Thyroid gland (tissue), 4 donors: ENCODE measurements at regions not wholly inside any gene's neighbourhood (a gene's known extent, or its start where the extent isn't known, plus 50 kb on each side); places are given as distances from the start of the nearest gene placed in this dataset.

Source experiments
- DNase-seq, 2 donors: peaks; one replicate each; pipeline ENCODE4 v3.0.0-alpha.2; 2019
- H3K27ac ChIP-seq, 3 donors: fragments of 200-600 bp; sonication (generic); 1 replicate in 2 of 3; 2 replicates in 1 of 3; pipeline ENCODE4 v1.5.1; 2016 to 2019; ENCODE audit warnings: mild to moderate bottlenecking in 1 of 3, moderate library complexity in 1 of 3
- H3K27me3 ChIP-seq: fragments of 200-600 bp; sonication (generic); one replicate; pipeline ENCODE4 v1.5.1; 2019
- H3K36me3 ChIP-seq, 2 donors: fragments of 200-600 bp; sonication (generic); one replicate each; pipeline ENCODE4 v1.5.1; 2016 to 2019
- H3K4me1 ChIP-seq, 2 donors: fragments of 200-600 bp; sonication (generic); one replicate each; pipeline ENCODE4 v1.5.1; 2017 to 2019
- H3K4me3 ChIP-seq, 3 donors: fragments of 200-600 bp; sonication (generic); replicated peaks in 1 of 3; 1 replicate in 2 of 3; 2 replicates in 1 of 3; pipeline ENCODE4 v1.5.1; 2016; ENCODE audit warnings: mild to moderate bottlenecking in 1 of 3
- H3K9me3 ChIP-seq: fragments of 200-600 bp; sonication (generic); one replicate; pipeline ENCODE4 v1.5.1; 2017
- POLR2A ChIP-seq, 2 donors: fragments of 450-650 bp; IDR thresholded peaks; one replicate each; pipeline ENCODE4 v1.6.1; 2017; ENCODE audit warnings: antibody characterized with exemption in 2 of 2, mild to moderate bottlenecking in 2 of 2, moderate library complexity in 1 of 2
- WGBS, 2 donors: methylation state at CpG; one replicate each; pipeline ENCODE4 v1.1.5; 2017; 5-methylcytosine and 5-hydroxymethylcytosine counted together
- intact Hi-C: fragments of 100-400 bp; cut with DNase I; formaldehyde crosslinking; loops from one replicate; pipeline ENCODE4 v1.15.1; 2023
- TF ChIP-seq, protein P1 (sequence below), 6 experiments: fragments of 200-600 bp in 3 of 6; fragments of 450-650 bp in 3 of 6; sonication (generic) in 3 of 6; IDR thresholded peaks; one replicate each; pipeline ENCODE4 v1.5.1; 2016 to 2019; ENCODE audit warnings: antibody characterized with exemption in 6 of 6, mild to moderate bottlenecking in 2 of 6, inconsistent platforms in 1 of 6, moderate library complexity in 1 of 6

DNA sequence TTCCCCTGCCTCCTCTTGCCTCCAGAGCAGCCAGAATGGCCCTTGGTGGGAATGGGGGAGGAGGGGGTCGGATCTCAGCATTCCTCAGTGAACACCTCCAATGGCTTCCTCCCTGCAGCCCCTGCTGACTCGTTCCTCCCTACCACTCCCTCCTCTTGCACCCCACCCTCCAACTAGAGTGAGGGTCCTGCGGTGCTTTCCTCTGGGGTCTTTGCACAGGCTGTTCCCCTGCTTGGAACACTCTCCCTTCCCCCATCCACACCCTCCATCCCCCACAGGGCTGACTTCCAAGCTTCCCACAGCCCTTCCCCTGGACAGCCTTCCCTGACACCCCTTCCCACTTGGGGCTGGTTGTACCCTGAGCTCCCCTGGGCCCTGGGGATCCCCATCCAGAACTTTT, 70.4 kb upstream of the NEK6 start:
- Histone ChIP-seq H3K36me3 (no peaks in the 10 kb centered on the region), H3K27ac (no peak overlapping the region), H3K27me3 (no peaks in the 10 kb centered on the region), H3K4me1 (no peaks in the 10 kb centered on the region), H3K4me3 (no peak overlapping the region), H3K9me3 (no peaks in the 10 kb centered on the region)
- no peak for TF ChIP-seq POLR2A (IDR thresholded peaks at IDR 0.05)
- TF ChIP-seq, protein P1, sequence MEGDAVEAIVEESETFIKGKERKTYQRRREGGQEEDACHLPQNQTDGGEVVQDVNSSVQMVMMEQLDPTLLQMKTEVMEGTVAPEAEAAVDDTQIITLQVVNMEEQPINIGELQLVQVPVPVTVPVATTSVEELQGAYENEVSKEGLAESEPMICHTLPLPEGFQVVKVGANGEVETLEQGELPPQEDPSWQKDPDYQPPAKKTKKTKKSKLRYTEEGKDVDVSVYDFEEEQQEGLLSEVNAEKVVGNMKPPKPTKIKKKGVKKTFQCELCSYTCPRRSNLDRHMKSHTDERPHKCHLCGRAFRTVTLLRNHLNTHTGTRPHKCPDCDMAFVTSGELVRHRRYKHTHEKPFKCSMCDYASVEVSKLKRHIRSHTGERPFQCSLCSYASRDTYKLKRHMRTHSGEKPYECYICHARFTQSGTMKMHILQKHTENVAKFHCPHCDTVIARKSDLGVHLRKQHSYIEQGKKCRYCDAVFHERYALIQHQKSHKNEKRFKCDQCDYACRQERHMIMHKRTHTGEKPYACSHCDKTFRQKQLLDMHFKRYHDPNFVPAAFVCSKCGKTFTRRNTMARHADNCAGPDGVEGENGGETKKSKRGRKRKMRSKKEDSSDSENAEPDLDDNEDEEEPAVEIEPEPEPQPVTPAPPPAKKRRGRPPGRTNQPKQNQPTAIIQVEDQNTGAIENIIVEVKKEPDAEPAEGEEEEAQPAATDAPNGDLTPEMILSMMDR (IDR thresholded peaks at IDR 0.05) = no peak
- WGBS, 2 donors = 57 to 62% methylated on average over 3 of the region's 3 CpGs
- no peak for DNase-seq
- intact Hi-C loops = no loop called here

DNA sequence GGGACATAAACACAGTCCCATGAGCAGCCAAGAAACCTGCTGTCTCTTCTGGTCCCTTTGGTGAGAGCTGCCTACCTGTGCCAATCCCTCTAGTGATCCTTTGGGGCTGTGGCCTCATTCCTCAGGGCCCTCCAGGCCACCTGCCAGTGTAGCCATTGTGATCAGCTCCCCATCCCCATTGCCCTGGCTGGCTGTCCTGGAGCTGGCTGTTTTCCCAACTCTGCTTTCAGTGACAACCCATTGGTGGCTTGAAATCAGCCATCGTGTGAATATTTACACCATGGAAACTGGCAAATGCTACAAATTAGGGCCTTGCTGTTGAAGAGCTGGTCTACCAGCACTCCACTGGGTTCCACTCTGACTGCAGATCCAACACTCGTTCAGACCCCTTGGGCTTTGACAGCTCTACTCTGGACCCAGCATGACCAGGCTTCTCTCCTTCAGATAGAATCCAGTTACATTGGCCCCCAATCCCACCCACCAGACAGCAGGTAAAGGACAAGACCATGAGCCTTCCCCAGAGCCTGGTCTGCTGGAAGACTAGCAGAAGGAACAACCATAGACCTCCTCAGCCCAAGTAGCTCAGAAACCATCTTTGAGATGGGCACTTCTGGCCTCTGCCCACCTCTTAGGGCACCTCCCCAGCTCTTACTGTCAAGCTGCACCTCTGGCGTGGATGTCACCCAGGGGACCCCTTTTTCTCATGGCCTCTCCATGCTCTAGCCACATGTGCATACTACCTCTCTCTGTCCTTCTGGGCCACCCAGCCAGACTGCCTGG, 69.2 kb upstream of the NEK6 start:
- Histone ChIP-seq H3K4me1 (no peaks in the 10 kb centered on the region), H3K27me3 (no peaks in the 10 kb centered on the region), H3K27ac (no peak overlapping the region), H3K36me3 (no peaks in the 10 kb centered on the region), H3K9me3 (no peaks in the 10 kb centered on the region), H3K4me3 (no peak overlapping the region)
- intact Hi-C loops = no loop called here
- DNase-seq = no peak
- no peak for TF ChIP-seq POLR2A (IDR thresholded peaks at IDR 0.05)
- TF ChIP-seq, protein P1 (IDR thresholded peaks at IDR 0.05) = no peak
- 91 to 94% methylated on average over 3 of the region's 3 CpGs for WGBS, 2 donors

DNA sequence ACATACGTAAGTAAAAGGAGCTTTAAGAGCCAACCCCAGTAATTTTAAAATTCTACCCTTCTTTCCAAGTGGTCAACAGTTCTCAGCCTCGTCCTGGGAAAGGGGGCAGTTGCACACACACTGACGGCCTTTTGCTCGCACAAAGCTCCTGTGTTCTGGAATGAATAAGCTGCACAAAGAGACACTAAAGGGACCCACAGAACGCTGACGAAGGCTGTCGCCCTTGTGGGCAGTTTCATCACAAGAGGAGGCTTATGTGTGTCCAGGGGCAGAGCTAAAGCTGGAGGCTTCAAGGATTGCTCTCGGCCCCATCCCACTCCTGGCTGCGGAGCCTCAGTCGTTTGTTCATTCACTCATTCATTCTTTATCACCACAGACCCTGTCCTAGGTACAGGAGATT, 67.0 kb upstream of the NEK6 start:
- 65 to 83% methylated on average over 10 of the region's 10 CpGs for WGBS, 2 donors
- Histone ChIP-seq H3K27ac (no peak overlapping the region), H3K4me3 (no peak overlapping the region), H3K9me3 (no peaks in the 10 kb centered on the region), H3K36me3 (no peaks in the 10 kb centered on the region), H3K4me1 (no peaks in the 10 kb centered on the region), H3K27me3 (no peaks in the 10 kb centered on the region)
- intact Hi-C loops = no loop called here
- DNase-seq = no peak
- TF ChIP-seq, protein P1 (IDR thresholded peaks at IDR 0.05) = no peak
- no peak for TF ChIP-seq POLR2A (IDR thresholded peaks at IDR 0.05)

DNA sequence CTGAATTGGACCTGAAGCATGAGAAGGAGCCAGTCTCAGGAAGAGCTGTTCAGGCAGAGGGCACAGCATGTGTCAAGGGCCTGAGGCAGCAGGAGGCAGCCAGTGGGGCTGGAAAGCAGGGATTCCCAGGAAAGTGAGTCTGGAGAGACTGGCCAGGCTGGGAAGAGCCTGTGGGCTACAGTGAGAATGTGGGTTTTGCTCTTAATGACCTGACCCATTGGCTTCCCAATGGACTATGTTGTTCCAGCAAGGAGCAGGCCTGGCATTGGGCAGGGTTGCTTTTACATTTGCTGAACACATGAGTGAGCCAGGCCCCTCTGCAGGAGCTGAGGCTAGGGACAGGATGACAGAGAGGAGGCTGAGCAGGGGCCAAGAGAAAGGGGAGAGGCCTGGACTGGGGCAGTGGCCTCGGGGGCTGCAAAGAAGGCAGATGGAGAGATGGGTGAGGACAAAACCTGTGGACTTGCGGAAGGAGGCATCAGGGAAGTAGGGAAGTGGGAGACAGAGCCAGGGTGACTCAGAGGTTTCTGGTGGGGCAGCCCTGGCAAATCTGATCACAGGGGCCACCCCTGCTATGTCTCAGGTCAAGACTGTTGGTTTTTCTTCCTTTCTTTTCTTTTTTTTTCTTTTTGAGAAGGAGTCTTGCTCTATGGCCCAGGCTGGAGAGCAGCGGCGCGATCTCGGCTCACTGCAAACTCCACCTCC, 65.9 kb upstream of the NEK6 start:
- TF ChIP-seq, protein P1 (IDR thresholded peaks at IDR 0.05) = no peak
- TF ChIP-seq POLR2A (IDR thresholded peaks at IDR 0.05) = no peak
- no peak overlapping the region for H3K27ac ChIP-seq
- H3K4me3 ChIP-seq = no peak overlapping the region
- 91% methylated on average over 6 of the region's 6 CpGs for WGBS, 2 donors
- no peaks in the 10 kb centered on the region for H3K36me3 ChIP-seq
- H3K27me3 ChIP-seq = no peaks in the 10 kb centered on the region
- no peaks in the 10 kb centered on the region for H3K9me3 ChIP-seq
- intact Hi-C loops = no loop called here
- no peaks in the 10 kb centered on the region for H3K4me1 ChIP-seq
- no peak for DNase-seq

DNA sequence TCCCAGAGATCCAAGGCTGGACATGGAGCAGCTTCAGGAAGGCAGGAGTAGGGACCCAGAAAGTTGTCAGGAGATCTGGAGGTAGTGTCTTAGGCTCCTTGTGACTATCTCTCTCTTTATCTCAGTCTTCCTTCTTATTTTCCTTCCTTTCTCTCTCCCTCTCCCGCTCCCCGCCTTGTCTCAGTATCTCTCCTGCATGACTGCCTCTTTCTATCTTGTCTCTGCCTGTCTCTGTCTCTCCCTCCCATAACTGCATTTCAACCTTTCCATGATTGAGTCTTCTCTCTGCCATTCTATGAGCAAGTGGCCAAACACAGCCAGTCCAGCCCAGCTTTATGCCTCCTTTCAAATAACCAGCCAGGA, 61.0 kb upstream of the NEK6 start:
- TF ChIP-seq POLR2A (IDR thresholded peaks at IDR 0.05) = no peak
- TF ChIP-seq, protein P1 (IDR thresholded peaks at IDR 0.05) = no peak
- H3K9me3 ChIP-seq = no peaks in the 10 kb centered on the region
- H3K36me3 ChIP-seq = no peaks in the 10 kb centered on the region
- no peaks in the 10 kb centered on the region for H3K27me3 ChIP-seq
- no peak overlapping the region for H3K27ac ChIP-seq
- WGBS, 2 donors = 96 to 98% methylated on average over 2 of the region's 2 CpGs
- intact Hi-C loops = no loop called here
- DNase-seq = no peak
- no peaks in the 10 kb centered on the region for H3K4me1 ChIP-seq
- no peak overlapping the region for H3K4me3 ChIP-seq
